ENCODE measurements at regions not wholly inside any gene's neighbourhood (a gene's known extent, or its start where the extent isn't known, plus 50 kb on each side); places are given as distances from the start of the nearest gene placed in this dataset.

GRCh38 chr5:148911386-148911785, 85.0 kb downstream of the ADRB2 start:
- Histone ChIP-seq H3K9ac (ENCODE audit: insufficient read depth in 1 of 2, low read length in 2 of 2) (no peak overlapping the region), H3K4me1 (ENCODE audit: control insufficient read depth in 5 of 5, insufficient read depth in 5 of 5, low read length in 5 of 5) (peaks cover 0 to 24% (median 13%) of the 10 kb centered on the region in 5 donors), H3K9me3 (ENCODE audit: control insufficient read depth in 4 of 4, insufficient read depth in 3 of 4, low read length in 3 of 4) (no peaks in the 10 kb centered on the region)

DNA sequence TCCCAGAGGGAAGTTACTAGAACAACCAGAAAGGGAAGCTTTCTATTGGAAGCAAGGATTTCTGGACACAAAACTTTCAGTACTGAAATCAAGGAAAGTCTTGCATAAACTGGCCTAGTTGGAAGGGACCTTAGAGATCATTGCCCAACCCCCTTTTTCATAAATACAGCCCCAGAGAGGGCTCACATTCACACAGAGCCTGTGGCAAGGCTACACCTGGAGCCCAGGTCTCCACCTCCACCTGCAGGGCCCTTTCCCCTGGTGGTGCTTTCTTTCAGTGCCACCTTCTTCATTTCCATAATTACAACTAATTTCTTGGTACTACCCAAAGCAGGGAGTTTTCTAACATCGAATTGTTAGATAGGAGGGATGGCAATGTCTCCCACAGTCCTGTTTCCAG, 85.7 kb downstream of the ADRB2 start:
- H3K36me3 ChIP-seq (ENCODE audit: control insufficient read depth in 4 of 4, insufficient read depth in 4 of 4, low read length in 4 of 4), result no peaks in the 10 kb centered on the region
- no peaks in the 10 kb centered on the region for H3K9me3 ChIP-seq (ENCODE audit: control insufficient read depth in 4 of 4, insufficient read depth in 3 of 4, low read length in 3 of 4)
- H3K27me3 ChIP-seq (ENCODE audit: control insufficient read depth in 3 of 3, insufficient read depth in 3 of 3, low read length in 2 of 3), result no peaks in the 10 kb centered on the region
- H3K27ac ChIP-seq (ENCODE audit: low read depth in 1 of 2, low read length in 1 of 2), result peak overlapping the region in 1 of 2 donors; percentile 43
- no peak for ATAC-seq (ENCODE audit: insufficient read depth, low FRiP score)
- TF ChIP-seq CTCF (IDR thresholded peaks at IDR 0.05; ENCODE audit: control extremely low read depth, extremely low read depth), result no peak
- peaks cover 0 to 24% (median 13%) of the 10 kb centered on the region in 5 donors for H3K4me1 ChIP-seq (ENCODE audit: control insufficient read depth in 5 of 5, insufficient read depth in 5 of 5, low read length in 5 of 5)
- no peak overlapping the region for H3K4me3 ChIP-seq
- no peak overlapping the region for H3K9ac ChIP-seq (ENCODE audit: insufficient read depth in 1 of 2, low read length in 2 of 2)
- DNase-seq, result no peak
- WGBS, 2 donors, result 88 to 93% methylated on average over 1 of the region's 1 CpG

More at GRCh38 chr5:148911386-148911785, 85.0 kb downstream of the ADRB2 start:
- Histone ChIP-seq H3K27me3 (ENCODE audit: control insufficient read depth in 3 of 3, insufficient read depth in 3 of 3, low read length in 2 of 3) (no peaks in the 10 kb centered on the region), H3K4me3 (no peak overlapping the region), H3K27ac (ENCODE audit: low read depth in 1 of 2, low read length in 1 of 2) (peak overlapping the region in 1 of 2 donors; percentile 59), H3K36me3 (ENCODE audit: control insufficient read depth in 4 of 4, insufficient read depth in 4 of 4, low read length in 4 of 4) (no peaks in the 10 kb centered on the region)
- TF ChIP-seq CTCF (IDR thresholded peaks at IDR 0.05; ENCODE audit: control extremely low read depth, extremely low read depth), result no peak
- no peak for ATAC-seq (ENCODE audit: insufficient read depth, low FRiP score)
- no peak for DNase-seq
- 84 to 86% methylated on average over 2 of the region's 2 CpGs for WGBS, 2 donors

- 68 to 75% methylated on average over 9 of the region's 9 CpGs for WGBS, 2 donors
- DNase-seq, result no peak
- ATAC-seq (ENCODE audit: insufficient read depth, low FRiP score), result no peak
- no peak for TF ChIP-seq CTCF (IDR thresholded peaks at IDR 0.05; ENCODE audit: control extremely low read depth, extremely low read depth)
- H3K27ac ChIP-seq (ENCODE audit: low read depth in 1 of 2, low read length in 1 of 2), result peak overlapping the region; percentile 12 to 93
- no peaks in the 10 kb centered on the region for H3K9me3 ChIP-seq (ENCODE audit: control insufficient read depth in 4 of 4, insufficient read depth in 3 of 4, low read length in 3 of 4)
- peaks cover 0 to 24% (median 13%) of the 10 kb centered on the region in 5 donors for H3K4me1 ChIP-seq (ENCODE audit: control insufficient read depth in 5 of 5, insufficient read depth in 5 of 5, low read length in 5 of 5)
- H3K27me3 ChIP-seq (ENCODE audit: control insufficient read depth in 3 of 3, insufficient read depth in 3 of 3, low read length in 2 of 3), result no peaks in the 10 kb centered on the region
- no peaks in the 10 kb centered on the region for H3K36me3 ChIP-seq (ENCODE audit: control insufficient read depth in 4 of 4, insufficient read depth in 4 of 4, low read length in 4 of 4)
- H3K9ac ChIP-seq (ENCODE audit: insufficient read depth in 1 of 2, low read length in 2 of 2), result no peak overlapping the region
- H3K4me3 ChIP-seq, result no peak overlapping the region
Observed at GRCh38 chr5:148912714-148913398, 86.4 kb downstream of the ADRB2 start.
